ENCODE measurements at regions not wholly inside any gene's neighbourhood (a gene's known extent, or its start where the extent isn't known, plus 50 kb on each side); places are given as distances from the start of the nearest gene placed in this dataset.

DNA sequence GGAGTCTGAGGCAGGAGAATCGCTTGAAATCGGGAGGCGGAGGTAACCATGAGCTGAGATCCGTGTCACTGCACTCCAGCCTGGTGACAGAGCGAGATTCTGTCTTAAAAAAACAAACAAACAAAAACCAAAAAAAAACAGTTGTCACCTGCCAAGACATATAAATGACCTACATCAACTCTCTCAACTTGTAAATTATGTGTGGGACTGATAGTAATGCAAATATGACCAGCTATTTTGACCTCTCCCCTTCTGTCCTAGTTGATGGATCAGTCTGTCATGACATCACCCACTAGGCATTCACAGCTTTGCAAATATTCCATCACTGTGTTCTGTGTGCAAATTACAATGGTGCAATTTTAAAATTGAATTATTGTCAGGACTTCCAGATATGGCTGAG is 175.4 kb downstream of the EBLN2 start:
- DNase-seq (no peak), ATAC-seq (no peak)
- Histone ChIP-seq H3K27me3 (ENCODE audit: control insufficient read depth, insufficient read depth, low read length) (no peaks in the 10 kb centered on the region), H3K4me3 (ENCODE audit: low read length) (no peak overlapping the region), H3K36me3 (ENCODE audit: control insufficient read depth, insufficient read depth, low read length) (no peaks in the 10 kb centered on the region), H3K4me1 (ENCODE audit: control insufficient read depth, insufficient read depth, low read length) (no peaks in the 10 kb centered on the region), H3K27ac (ENCODE audit: low read length) (no peak overlapping the region), H3K9me3 (ENCODE audit: control insufficient read depth, insufficient read depth, low read length) (no peaks in the 10 kb centered on the region)
- Mint-ChIP-seq H3K4me3 (no peak overlapping the region), H3K36me3 (no peaks in the 10 kb centered on the region), H3K9me3 (peaks cover 3 to 8% of the 10 kb centered on the region in 2 donors), H3K4me1 (no peaks in the 10 kb centered on the region), H3K27me3 (ENCODE audit: low read depth in 2 of 2) (no peaks in the 10 kb centered on the region), H3K27ac (no peak overlapping the region)
- TF ChIP-seq, protein P1, sequence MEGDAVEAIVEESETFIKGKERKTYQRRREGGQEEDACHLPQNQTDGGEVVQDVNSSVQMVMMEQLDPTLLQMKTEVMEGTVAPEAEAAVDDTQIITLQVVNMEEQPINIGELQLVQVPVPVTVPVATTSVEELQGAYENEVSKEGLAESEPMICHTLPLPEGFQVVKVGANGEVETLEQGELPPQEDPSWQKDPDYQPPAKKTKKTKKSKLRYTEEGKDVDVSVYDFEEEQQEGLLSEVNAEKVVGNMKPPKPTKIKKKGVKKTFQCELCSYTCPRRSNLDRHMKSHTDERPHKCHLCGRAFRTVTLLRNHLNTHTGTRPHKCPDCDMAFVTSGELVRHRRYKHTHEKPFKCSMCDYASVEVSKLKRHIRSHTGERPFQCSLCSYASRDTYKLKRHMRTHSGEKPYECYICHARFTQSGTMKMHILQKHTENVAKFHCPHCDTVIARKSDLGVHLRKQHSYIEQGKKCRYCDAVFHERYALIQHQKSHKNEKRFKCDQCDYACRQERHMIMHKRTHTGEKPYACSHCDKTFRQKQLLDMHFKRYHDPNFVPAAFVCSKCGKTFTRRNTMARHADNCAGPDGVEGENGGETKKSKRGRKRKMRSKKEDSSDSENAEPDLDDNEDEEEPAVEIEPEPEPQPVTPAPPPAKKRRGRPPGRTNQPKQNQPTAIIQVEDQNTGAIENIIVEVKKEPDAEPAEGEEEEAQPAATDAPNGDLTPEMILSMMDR (IDR thresholded peaks at IDR 0.05): no peak
- intact Hi-C loops (cut with micrococcal nuclease): no loop called here
- 82% methylated on average over 5 of the region's 5 CpGs for WGBS (ENCODE audit: insufficient coverage)

DNA sequence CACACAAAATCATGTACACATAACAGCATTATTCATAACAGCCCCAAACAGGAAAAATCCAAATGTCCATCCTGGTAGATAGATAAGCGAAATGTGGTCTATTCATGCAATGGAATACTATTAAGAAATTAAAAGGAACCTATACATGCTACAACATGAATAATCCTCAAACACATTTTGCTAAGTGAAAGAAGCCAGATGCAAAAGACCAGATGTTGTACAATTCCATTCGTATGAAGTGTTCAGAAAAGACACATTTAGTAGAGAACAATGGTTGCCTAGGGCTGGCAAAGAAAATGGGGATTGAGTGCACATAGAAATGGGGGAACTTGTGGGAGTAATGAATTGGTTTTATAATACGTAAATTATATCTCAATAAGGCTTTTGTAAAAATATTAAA is 182.3 kb downstream of the EBLN2 start:
- Histone ChIP-seq H3K9me3 (ENCODE audit: control insufficient read depth, insufficient read depth, low read length) (no peaks in the 10 kb centered on the region), H3K36me3 (ENCODE audit: control insufficient read depth, insufficient read depth, low read length) (no peaks in the 10 kb centered on the region), H3K4me3 (ENCODE audit: low read length) (no peak overlapping the region), H3K4me1 (ENCODE audit: control insufficient read depth, insufficient read depth, low read length) (no peaks in the 10 kb centered on the region), H3K27me3 (ENCODE audit: control insufficient read depth, insufficient read depth, low read length) (no peaks in the 10 kb centered on the region), H3K27ac (ENCODE audit: low read length) (no peak overlapping the region)
- WGBS (ENCODE audit: insufficient coverage): 76% methylated on average over 1 of the region's 3 CpGs
- Mint-ChIP-seq H3K4me3 (no peak overlapping the region), H3K4me1 (no peaks in the 10 kb centered on the region), H3K27ac (no peak overlapping the region), H3K36me3 (no peaks in the 10 kb centered on the region), H3K9me3 (peaks cover 3 to 8% of the 10 kb centered on the region in 2 donors), H3K27me3 (ENCODE audit: low read depth in 2 of 2) (no peaks in the 10 kb centered on the region)
- intact Hi-C loops (cut with micrococcal nuclease): no loop called here
- ATAC-seq (no peak), DNase-seq (no peak)
- TF ChIP-seq, protein P1 (IDR thresholded peaks at IDR 0.05): no peak

GRCh38 chr3:73245459-73245858 is 184.0 kb downstream of the EBLN2 start:
- 16% methylated on average over 1 of the region's 1 CpG for WGBS (ENCODE audit: insufficient coverage)
- Mint-ChIP-seq H3K4me1 (no peaks in the 10 kb centered on the region), H3K36me3 (no peaks in the 10 kb centered on the region), H3K27ac (no peak overlapping the region), H3K4me3 (no peak overlapping the region), H3K9me3 (peaks cover 0 to 3% of the 10 kb centered on the region in 2 donors), H3K27me3 (ENCODE audit: low read depth in 2 of 2) (no peaks in the 10 kb centered on the region)
- Histone ChIP-seq H3K9me3 (ENCODE audit: control insufficient read depth, insufficient read depth, low read length) (no peaks in the 10 kb centered on the region), H3K4me1 (ENCODE audit: control insufficient read depth, insufficient read depth, low read length) (no peaks in the 10 kb centered on the region), H3K36me3 (ENCODE audit: control insufficient read depth, insufficient read depth, low read length) (no peaks in the 10 kb centered on the region), H3K27me3 (ENCODE audit: control insufficient read depth, insufficient read depth, low read length) (no peaks in the 10 kb centered on the region), H3K4me3 (ENCODE audit: low read length) (no peak overlapping the region), H3K27ac (ENCODE audit: low read length) (no peak overlapping the region)
- intact Hi-C loops (cut with micrococcal nuclease): no loop called here
- DNase-seq (no peak), ATAC-seq (no peak)
- TF ChIP-seq, protein P1 (IDR thresholded peaks at IDR 0.05): no peak

GRCh38 chr3:73249047-73249446 is 187.6 kb downstream of the EBLN2 start:
- intact Hi-C loops (cut with micrococcal nuclease): no loop called here
- Mint-ChIP-seq H3K9me3 (peaks cover 0 to 3% of the 10 kb centered on the region in 2 donors), H3K4me1 (no peaks in the 10 kb centered on the region), H3K36me3 (no peaks in the 10 kb centered on the region), H3K27ac (no peak overlapping the region), H3K4me3 (no peak overlapping the region), H3K27me3 (ENCODE audit: low read depth in 2 of 2) (peaks cover 2 to 8% of the 10 kb centered on the region in 2 donors)
- WGBS (ENCODE audit: insufficient coverage): 88% methylated on average over 4 of the region's 7 CpGs
- no peak overlapping the region for H3K4me3 ChIP-seq (ENCODE audit: low read length)
- no peaks in the 10 kb centered on the region for H3K36me3 ChIP-seq (ENCODE audit: control insufficient read depth, insufficient read depth, low read length)
- TF ChIP-seq, protein P1 (IDR thresholded peaks at IDR 0.05): no peak
- H3K27ac ChIP-seq (ENCODE audit: low read length): no peak overlapping the region
- ATAC-seq: no peak
- no peaks in the 10 kb centered on the region for H3K9me3 ChIP-seq (ENCODE audit: control insufficient read depth, insufficient read depth, low read length)
- H3K27me3 ChIP-seq (ENCODE audit: control insufficient read depth, insufficient read depth, low read length): no peaks in the 10 kb centered on the region
- no peak for DNase-seq
- H3K4me1 ChIP-seq (ENCODE audit: control insufficient read depth, insufficient read depth, low read length): no peaks in the 10 kb centered on the region
